Activated T-helper 2 cell treated with anti-CD3 and anti-CD28 coated beads, Interferon-gamma antibody, Interleukin-2, Interleukin-4, amounts not matched to agents 10 μg/mL and 5 μg/mL and 100 μg/mL, durations not matched to agents 14 hours and 24 hours and 36 hours (primary cell): ENCODE measurements at regions not wholly inside any gene's neighbourhood (a gene's known extent, or its start where the extent isn't known, plus 50 kb on each side); places are given as distances from the start of the nearest gene placed in this dataset.

Source experiments
- DNase-seq: peaks from one replicate; pipeline ENCODE4 v3.0.0; 2021; ENCODE audit warnings: low spot score
- H3K27ac Mint-ChIP-seq: one replicate; pipeline ENCODE4 v1.8.0; 2021; ENCODE audit warnings: mixed read lengths
- H3K27me3 Mint-ChIP-seq: one replicate; pipeline ENCODE4 v1.8.0; 2021; ENCODE audit warnings: low read depth, mixed read lengths
- H3K36me3 Mint-ChIP-seq: one replicate; pipeline ENCODE4 v1.8.0; 2021; ENCODE audit warnings: low read depth, mixed read lengths
- H3K4me1 Mint-ChIP-seq: one replicate; pipeline ENCODE4 v1.8.0; 2021; ENCODE audit warnings: low read depth, mixed read lengths
- H3K4me3 Mint-ChIP-seq: one replicate; pipeline ENCODE4 v1.8.0; 2021; ENCODE audit warnings: low read depth, mild to moderate bottlenecking, moderate library complexity, mixed read lengths
- H3K9me3 Mint-ChIP-seq: one replicate; pipeline ENCODE4 v1.8.0; 2021; ENCODE audit warnings: mixed read lengths
- intact Hi-C: fragments of 100-400 bp; cut with micrococcal nuclease; formaldehyde crosslinking; loops from one replicate; pipeline ENCODE4 v1.15.1; 2023

DNA sequence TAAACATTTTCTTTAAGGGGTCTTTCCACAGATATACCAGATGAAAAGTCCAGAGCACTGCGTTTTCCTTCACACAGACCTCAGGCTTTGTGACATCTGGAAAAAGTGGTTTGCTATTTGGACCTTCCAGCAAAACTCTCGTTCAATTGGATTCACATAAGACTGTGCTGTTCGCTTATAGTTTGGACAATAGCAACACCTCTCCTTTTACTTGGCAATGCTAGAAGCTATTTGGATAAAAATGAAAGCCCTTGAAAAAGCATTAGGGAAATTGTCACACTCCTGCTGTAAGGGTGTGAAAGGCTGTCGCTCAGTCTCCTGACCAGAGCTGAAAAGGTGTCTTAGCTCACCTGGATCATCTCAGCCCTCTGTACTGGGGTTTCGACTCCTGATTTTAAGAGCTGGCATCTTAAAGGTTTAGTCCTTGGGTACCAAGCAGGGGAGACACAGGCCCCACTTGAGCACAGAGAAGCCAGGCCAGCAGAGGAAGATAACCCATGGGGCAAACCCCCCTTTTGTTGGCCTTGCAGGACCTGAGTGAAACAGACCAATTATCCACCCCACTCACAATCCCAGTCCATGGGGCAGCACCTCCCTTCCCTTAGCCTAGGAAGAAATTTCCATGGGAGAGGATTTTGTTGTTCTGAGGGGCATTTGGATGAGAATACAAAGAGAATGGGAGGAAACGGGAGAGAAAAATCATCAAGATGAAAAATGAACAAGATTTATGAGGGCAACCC, 257.6 kb downstream of the DLEU7 start:
- no peaks in the 10 kb centered on the region for H3K36me3 Mint-ChIP-seq
- no peak for DNase-seq
- H3K27ac Mint-ChIP-seq = no peak overlapping the region
- intact Hi-C loops = no loop called here
- no peaks in the 10 kb centered on the region for H3K9me3 Mint-ChIP-seq
- peaks cover 13% of the 10 kb centered on the region for H3K4me1 Mint-ChIP-seq
- no peak overlapping the region for H3K4me3 Mint-ChIP-seq
- H3K27me3 Mint-ChIP-seq = peaks cover 12% of the 10 kb centered on the region

DNA sequence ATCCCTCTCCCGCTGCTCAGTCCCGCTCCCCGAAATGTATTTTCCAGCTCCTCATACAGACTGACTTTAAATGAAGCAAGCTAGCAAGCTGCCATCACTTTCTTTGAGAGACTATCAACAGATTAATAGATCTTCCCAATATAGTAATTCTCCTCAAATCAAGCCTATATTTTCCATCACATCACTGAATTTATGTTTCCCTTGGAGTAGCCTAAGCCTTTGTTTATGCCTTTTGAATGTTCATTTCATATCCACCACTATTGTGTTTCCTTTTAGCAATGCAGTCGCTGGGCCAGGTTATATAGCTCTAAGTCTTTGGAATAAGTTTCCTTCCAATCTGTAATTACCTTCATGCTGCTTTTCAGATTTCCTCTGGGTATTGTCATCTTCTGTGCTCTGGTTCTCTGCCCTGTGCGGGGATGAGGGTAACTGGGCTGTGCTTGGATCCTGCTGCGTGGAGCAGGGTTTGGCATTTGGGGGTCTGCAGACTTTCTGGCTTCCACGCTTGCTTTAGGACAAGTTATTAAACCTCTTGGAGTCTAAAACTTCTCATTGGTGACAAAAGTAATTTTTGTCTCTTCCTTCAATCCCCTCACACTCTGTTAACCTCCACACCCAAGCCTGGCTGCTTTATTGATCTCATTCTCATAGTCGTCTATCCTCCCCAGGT, 256.9 kb downstream of the DLEU7 start:
- Mint-ChIP-seq H3K27ac (no peak overlapping the region), H3K36me3 (no peaks in the 10 kb centered on the region), H3K9me3 (no peaks in the 10 kb centered on the region), H3K4me1 (peaks cover 14% of the 10 kb centered on the region), H3K27me3 (peaks cover 12% of the 10 kb centered on the region), H3K4me3 (no peak overlapping the region)
- intact Hi-C loops = no loop called here
- DNase-seq = no peak

DNA sequence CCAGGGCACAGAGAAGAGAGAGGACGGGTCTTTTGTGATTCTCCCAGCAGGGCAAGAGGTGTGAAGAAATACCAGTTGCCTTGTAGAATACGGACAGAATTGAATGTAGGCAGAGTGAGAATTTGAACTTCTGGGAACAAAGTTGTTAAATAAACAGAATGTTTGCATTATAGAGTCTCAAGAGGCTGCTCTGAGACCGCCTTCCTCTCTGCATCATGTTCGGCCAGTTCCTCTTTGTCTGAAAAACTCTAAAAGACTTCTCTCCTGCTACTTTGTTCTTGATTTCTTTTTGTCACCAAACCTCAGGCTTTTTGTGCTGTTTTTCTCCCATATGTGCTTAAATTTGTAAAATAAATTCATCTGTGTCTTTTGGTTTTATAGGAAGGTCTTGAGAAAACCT, 256.4 kb downstream of the DLEU7 start:
- intact Hi-C loops = no loop called here
- no peak overlapping the region for H3K4me3 Mint-ChIP-seq
- no peaks in the 10 kb centered on the region for H3K36me3 Mint-ChIP-seq
- H3K9me3 Mint-ChIP-seq = no peaks in the 10 kb centered on the region
- H3K27me3 Mint-ChIP-seq = peaks cover 8% of the 10 kb centered on the region
- no peak for DNase-seq
- peaks cover 14% of the 10 kb centered on the region for H3K4me1 Mint-ChIP-seq
- no peak overlapping the region for H3K27ac Mint-ChIP-seq

GRCh38 chr13:50587645-50588373, 255.7 kb downstream of the DLEU7 start:
- Mint-ChIP-seq H3K27ac (no peak overlapping the region), H3K36me3 (no peaks in the 10 kb centered on the region), H3K4me3 (no peak overlapping the region)

DNA sequence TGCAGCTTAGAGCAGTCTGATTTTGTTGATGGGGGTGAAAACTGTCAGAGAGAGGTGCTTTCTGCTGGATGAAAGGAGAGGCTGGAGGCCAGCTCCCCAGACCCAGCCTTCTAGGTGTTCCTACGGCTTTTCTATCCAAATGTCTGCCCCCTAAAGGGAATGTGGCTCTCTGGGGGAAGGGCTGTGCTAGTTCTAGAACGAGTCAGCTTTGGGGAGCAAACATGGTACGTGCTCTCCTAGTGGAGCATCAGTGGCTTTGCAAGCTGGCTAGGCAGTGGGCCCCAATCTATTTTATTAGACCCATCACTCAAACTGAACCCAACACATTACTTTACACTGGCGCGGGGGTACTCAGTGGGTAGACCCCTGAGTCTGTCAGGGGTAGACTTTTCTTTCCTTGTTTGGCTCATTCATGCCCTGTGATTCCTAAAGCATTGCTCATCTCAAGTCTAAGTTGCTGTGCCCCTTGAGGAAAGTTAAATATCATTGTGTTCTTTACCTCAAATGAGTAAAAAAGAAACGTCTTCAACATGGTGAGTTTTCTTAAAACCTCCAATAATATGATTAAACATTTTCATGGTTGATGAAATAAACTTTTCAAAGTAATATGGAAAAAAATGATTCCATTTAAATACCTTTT, 254.9 kb downstream of the DLEU7 start:
- intact Hi-C loops = no loop called here

More at GRCh38 chr13:50587645-50588373, 255.7 kb downstream of the DLEU7 start:
- Mint-ChIP-seq H3K4me1 (peaks cover 17% of the 10 kb centered on the region), H3K9me3 (no peaks in the 10 kb centered on the region), H3K27me3 (peaks cover 8% of the 10 kb centered on the region)
- intact Hi-C loops = no loop called here
- no peak for DNase-seq

DNA sequence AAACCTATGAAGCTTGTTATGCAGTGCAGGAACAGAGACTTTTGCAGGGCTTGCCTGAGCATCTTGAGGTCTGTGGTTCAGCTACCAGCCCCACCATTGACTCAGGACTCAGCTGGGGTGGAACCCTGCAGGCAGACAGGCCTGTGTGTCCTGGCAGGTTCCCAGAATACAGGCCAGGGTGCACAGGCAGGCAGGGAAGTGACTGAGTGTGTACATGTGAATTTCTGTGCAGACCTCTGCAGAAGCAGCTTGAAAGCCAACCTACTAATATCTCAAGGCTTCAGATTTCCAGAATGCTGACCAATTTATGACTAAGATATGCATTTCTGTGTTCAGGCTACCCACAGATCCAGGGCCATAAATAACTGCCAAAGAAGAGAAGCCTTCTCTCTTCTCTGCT, 254.4 kb downstream of the DLEU7 start:
- H3K4me1 Mint-ChIP-seq = peaks cover 23% of the 10 kb centered on the region
- no peak for DNase-seq

More for the DNA sequence above, 254.9 kb downstream of the DLEU7 start:
- peaks cover 8% of the 10 kb centered on the region for H3K27me3 Mint-ChIP-seq
- no peaks in the 10 kb centered on the region for H3K36me3 Mint-ChIP-seq
- no peak overlapping the region for H3K27ac Mint-ChIP-seq
- H3K9me3 Mint-ChIP-seq = no peaks in the 10 kb centered on the region
- H3K4me1 Mint-ChIP-seq = peaks cover 23% of the 10 kb centered on the region
- no peak overlapping the region for H3K4me3 Mint-ChIP-seq
- no peak for DNase-seq

GRCh38 chr13:50589651-50590054, 253.8 kb downstream of the DLEU7 start:
- Mint-ChIP-seq H3K27ac (no peak overlapping the region), H3K36me3 (no peaks in the 10 kb centered on the region), H3K4me1 (peaks cover 24% of the 10 kb centered on the region)

More for the DNA sequence above, 254.4 kb downstream of the DLEU7 start:
- Mint-ChIP-seq H3K9me3 (no peaks in the 10 kb centered on the region), H3K27me3 (peaks cover 5% of the 10 kb centered on the region), H3K27ac (no peak overlapping the region), H3K4me3 (no peak overlapping the region), H3K36me3 (no peaks in the 10 kb centered on the region)
- intact Hi-C loops = no loop called here

GRCh38 chr13:50592412-50593155, 250.9 kb downstream of the DLEU7 start:
- H3K27ac Mint-ChIP-seq = no peak overlapping the region
- H3K27me3 Mint-ChIP-seq = no peaks in the 10 kb centered on the region
- H3K9me3 Mint-ChIP-seq = no peaks in the 10 kb centered on the region
- H3K36me3 Mint-ChIP-seq = no peaks in the 10 kb centered on the region
- no peak for DNase-seq
- H3K4me3 Mint-ChIP-seq = no peak overlapping the region
- intact Hi-C loops = loop anchor here (5.0 kb wide), 1 partner anchor 510 kb away; no protein-coding TSS in a partner anchor
- peaks cover 41% of the 10 kb centered on the region for H3K4me1 Mint-ChIP-seq

More at GRCh38 chr13:50589651-50590054, 253.8 kb downstream of the DLEU7 start:
- peaks cover 3% of the 10 kb centered on the region for H3K27me3 Mint-ChIP-seq
- H3K9me3 Mint-ChIP-seq = no peaks in the 10 kb centered on the region
- no peak overlapping the region for H3K4me3 Mint-ChIP-seq
- DNase-seq = no peak
- intact Hi-C loops = loop anchor here (5.0 kb wide), 1 partner anchor 507 kb away; no protein-coding TSS in a partner anchor

- Mint-ChIP-seq H3K27ac (peak overlapping the region; percentile 15), H3K9me3 (no peaks in the 10 kb centered on the region), H3K36me3 (no peaks in the 10 kb centered on the region), H3K27me3 (peaks cover 3% of the 10 kb centered on the region), H3K4me3 (no peak overlapping the region), H3K4me1 (peaks cover 41% of the 10 kb centered on the region)
- intact Hi-C loops = loop anchor here (5.0 kb wide), 1 partner anchor 511 kb away; no protein-coding TSS in a partner anchor
- DNase-seq = no peak
Measured at GRCh38 chr13:50593207-50593606, 250.3 kb downstream of the DLEU7 start.

DNA sequence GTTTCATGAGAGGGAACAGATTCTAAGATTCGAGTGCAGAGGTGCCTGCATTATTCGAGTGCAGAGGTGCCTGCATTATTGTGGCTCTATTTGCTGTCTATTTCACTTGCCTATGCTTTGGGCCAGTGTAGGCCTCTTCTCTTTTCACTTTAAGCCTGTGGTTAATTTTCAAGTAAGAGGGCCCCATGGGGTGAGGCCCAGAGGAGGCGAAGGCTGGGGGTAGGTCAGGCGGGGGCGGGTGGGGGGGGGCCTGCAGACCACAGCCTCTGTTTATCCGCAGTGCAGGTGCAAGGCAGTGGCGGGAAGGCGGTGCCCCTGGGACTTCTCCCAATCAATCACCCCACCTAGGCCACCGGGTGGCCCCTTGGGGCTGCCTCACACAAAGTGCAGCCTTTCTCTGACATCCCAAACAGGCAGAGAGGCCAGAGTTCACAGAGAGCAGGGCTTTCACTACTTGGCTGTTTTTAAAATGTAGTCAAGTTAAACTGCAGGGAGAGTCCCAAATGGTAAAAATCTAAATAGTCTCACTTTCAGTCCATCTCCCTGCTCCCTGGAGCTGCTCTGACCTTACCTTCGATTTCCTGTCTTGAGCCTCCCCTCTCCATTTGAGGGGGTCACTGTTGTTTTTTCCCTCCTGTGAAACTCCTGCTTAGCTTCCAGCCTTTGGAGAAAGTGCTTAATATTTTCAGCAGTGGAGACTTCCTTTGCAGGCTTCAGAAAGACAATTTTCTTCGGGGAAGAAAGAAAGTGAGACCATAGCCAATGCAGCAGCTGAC, 249.0 kb downstream of the DLEU7 start:
- Mint-ChIP-seq H3K36me3 (no peaks in the 10 kb centered on the region), H3K4me3 (peak overlapping the region; percentile 34), H3K4me1 (peaks cover 35% of the 10 kb centered on the region), H3K27ac (peak overlapping the region; percentile 74), H3K9me3 (no peaks in the 10 kb centered on the region), H3K27me3 (peaks cover 5% of the 10 kb centered on the region)
- DNase-seq = peak; percentile 22
- intact Hi-C loops = loop anchor here (2.0 to 5.0 kb wide), 3 partner anchors 16 to 512 kb away; no protein-coding TSS in a partner anchor

- no peak for DNase-seq
- Mint-ChIP-seq H3K9me3 (no peaks in the 10 kb centered on the region), H3K36me3 (no peaks in the 10 kb centered on the region), H3K27me3 (peaks cover 9% of the 10 kb centered on the region), H3K27ac (no peak overlapping the region), H3K4me1 (peaks cover 32% of the 10 kb centered on the region), H3K4me3 (no peak overlapping the region)
- intact Hi-C loops = loop anchor here (2.0 kb wide), 2 partner anchors 16 to 316 kb away; no protein-coding TSS in a partner anchor
Measured at GRCh38 chr13:50595196-50595595, 248.3 kb downstream of the DLEU7 start.
